Mesenchymal stem cell (in vitro differentiated cells and primary cell): ENCODE measurements at regions not wholly inside any gene's neighbourhood (a gene's known extent, or its start where the extent isn't known, plus 50 kb on each side); places are given as distances from the start of the nearest gene placed in this dataset.
"Not testable (repeated sequence)": the region's sequence is repeated elsewhere in the genome, so short reads cannot be mapped to it uniquely, and the experiment has no call there.

Experiments
- DNase-seq: peaks from one replicate; pipeline ENCODE4 v3.0.0-alpha.2; 2013
- H2AFZ ChIP-seq: one replicate; pipeline ENCODE4 v1.6.1; 2013; ENCODE audit warnings: low read depth, mild to moderate bottlenecking, control low read depth, inconsistent platforms, low read length, moderate library complexity
- H2AK5ac ChIP-seq: 2 replicates; pipeline ENCODE4 v1.6.1; 2013; ENCODE audit warnings: low read length, moderate library complexity, mild to moderate bottlenecking, inconsistent platforms; ENCODE audit not compliant: severe bottlenecking
- H2BK120ac ChIP-seq: one replicate; pipeline ENCODE4 v1.6.1; 2013; ENCODE audit warnings: low read depth, mild to moderate bottlenecking, inconsistent platforms, low read length, moderate library complexity
- H2BK12ac ChIP-seq, 2 experiments: one replicate each; pipeline ENCODE4 v1.6.1; 2013; ENCODE audit warnings: inconsistent platforms in 2 of 2, low read length in 2 of 2, mild to moderate bottlenecking in 2 of 2, moderate library complexity in 2 of 2, control low read depth in 1 of 2
- H2BK15ac ChIP-seq: one replicate; pipeline ENCODE4 v1.6.1; 2013; ENCODE audit warnings: mild to moderate bottlenecking, low read depth, inconsistent platforms; ENCODE audit not compliant: poor library complexity, severe bottlenecking
- H2BK5ac ChIP-seq: 2 replicates; pipeline ENCODE4 v1.6.1; 2013; ENCODE audit warnings: low read depth, mild to moderate bottlenecking, low read length, control low read depth, inconsistent platforms; ENCODE audit not compliant: poor library complexity, severe bottlenecking
- H3K14ac ChIP-seq, 2 experiments: one replicate each; pipeline ENCODE4 v1.6.1; 2013; ENCODE audit warnings: inconsistent platforms in 2 of 2, low read length in 2 of 2, control low read depth in 1 of 2, mild to moderate bottlenecking in 1 of 2, moderate library complexity in 1 of 2
- H3K18ac ChIP-seq, 2 experiments: one replicate each; pipeline ENCODE4 v1.6.1; 2013; ENCODE audit warnings: inconsistent platforms in 2 of 2, low read length in 2 of 2, control low read depth in 1 of 2, low read depth in 1 of 2, mild to moderate bottlenecking in 1 of 2
- H3K23ac ChIP-seq, 2 experiments: one replicate each; pipeline ENCODE4 v1.6.1; 2013; ENCODE audit warnings: inconsistent platforms in 2 of 2, low read length in 2 of 2, mild to moderate bottlenecking in 2 of 2, moderate library complexity in 2 of 2, control low read depth in 1 of 2
- H3K27ac ChIP-seq: 2 replicates; pipeline ENCODE4 v1.5.1; 2013; ENCODE audit warnings: mild to moderate bottlenecking, moderate library complexity, low read length, control low read depth, inconsistent platforms; ENCODE audit not compliant: poor library complexity, severe bottlenecking
- H3K27me3 ChIP-seq, 2 experiments: 2 replicates each; pipeline versions ENCODE4 v1.6.1 to v1.7.0; 2013; ENCODE audit warnings: low read length in 2 of 2, mild to moderate bottlenecking in 2 of 2, moderate library complexity in 2 of 2, control low read depth in 1 of 2, inconsistent platforms in 1 of 2; ENCODE audit not compliant: control insufficient read depth in 1 of 2, insufficient read depth in 1 of 2
- H3K36me3 ChIP-seq, 2 experiments: 2 replicates each; pipeline versions ENCODE4 v1.6.1 to v1.7.0; 2013; ENCODE audit warnings: low read length in 2 of 2, control low read depth in 1 of 2, inconsistent platforms in 1 of 2, low read depth in 1 of 2, mild to moderate bottlenecking in 1 of 2; ENCODE audit not compliant: insufficient read depth in 2 of 2, control insufficient read depth in 1 of 2
- H3K4ac ChIP-seq, 2 experiments: one replicate each; pipeline ENCODE4 v1.6.1; 2013; ENCODE audit warnings: inconsistent platforms in 2 of 2, low read length in 2 of 2, mild to moderate bottlenecking in 2 of 2, moderate library complexity in 2 of 2, control low read depth in 1 of 2, low read depth in 1 of 2
- H3K4me1 ChIP-seq: 2 replicates; pipeline ENCODE4 v1.6.1; 2013; ENCODE audit warnings: low read depth, low read length, control low read depth; ENCODE audit not compliant: control insufficient read depth, insufficient read depth
- H3K4me2 ChIP-seq: 2 replicates; pipeline ENCODE4 v1.6.1; 2013; ENCODE audit warnings: low read length, mild to moderate bottlenecking, inconsistent platforms; ENCODE audit not compliant: poor library complexity, severe bottlenecking
- H3K4me3 ChIP-seq, 2 experiments: 2 replicates each; pipeline versions ENCODE4 v1.5.1 to v1.7.0; 2013; ENCODE audit warnings: low read length in 2 of 2, mild to moderate bottlenecking in 2 of 2, control low read depth in 1 of 2, low read depth in 1 of 2; ENCODE audit not compliant: insufficient read depth in 1 of 2
- H3K79me1 ChIP-seq: replicated peaks from 2 replicates; pipeline ENCODE4 v1.6.1; 2013; ENCODE audit warnings: mild to moderate bottlenecking, control low read depth, low read length, inconsistent platforms; ENCODE audit not compliant: poor library complexity, severe bottlenecking
- H3K9ac ChIP-seq: 2 replicates; pipeline ENCODE4 v1.7.0; 2013; ENCODE audit warnings: mild to moderate bottlenecking, low read length, moderate library complexity
- H3K9me3 ChIP-seq: 2 replicates; pipeline ENCODE4 v1.7.0; 2013; ENCODE audit warnings: mild to moderate bottlenecking, low read length; ENCODE audit not compliant: control insufficient read depth
- H4K8ac ChIP-seq: one replicate; pipeline ENCODE4 v1.6.1; 2013; ENCODE audit warnings: inconsistent platforms, mild to moderate bottlenecking, low read length, moderate library complexity
- H4K91ac ChIP-seq: one replicate; pipeline ENCODE4 v1.6.1; 2013; ENCODE audit warnings: mild to moderate bottlenecking, low read length, inconsistent platforms
- WGBS: methylation state at CpG from one replicate; pipeline ENCODE4 v1.1.7; 2013; ENCODE audit warnings: mixed read lengths; 5-methylcytosine and 5-hydroxymethylcytosine counted together

GRCh38 chr11:70557742-70558485 is 159.6 kb downstream of the CTTN start:
- H2AK5ac ChIP-seq = no peak overlapping the region
- H3K4me2 ChIP-seq = no peak overlapping the region
- H2BK15ac ChIP-seq = no peak overlapping the region
- no peak overlapping the region for H2BK12ac ChIP-seq
- peak overlapping the region; percentile 22 for H3K9ac ChIP-seq
- no peak overlapping the region for H3K14ac ChIP-seq
- DNase-seq = peak; percentile 21
- no peak overlapping the region for H3K23ac ChIP-seq
- WGBS = 87% methylated on average over 25 of the region's 27 CpGs
- no peaks in the 10 kb centered on the region for H3K79me1 ChIP-seq
- H4K91ac ChIP-seq = no peak overlapping the region
- no peak overlapping the region for H4K8ac ChIP-seq
- no peaks in the 10 kb centered on the region for H3K36me3 ChIP-seq
- H3K27me3 ChIP-seq = peaks cover 0 to 2% of the 10 kb centered on the region in 2 experiments
- H2AFZ ChIP-seq = no peak overlapping the region
- H3K9me3 ChIP-seq = no peaks in the 10 kb centered on the region
- peaks cover 4% of the 10 kb centered on the region for H3K4me1 ChIP-seq
- H3K4ac ChIP-seq = no peak overlapping the region
- no peak overlapping the region for H2BK120ac ChIP-seq
- no peak overlapping the region for H2BK5ac ChIP-seq
- no peak overlapping the region for H3K4me3 ChIP-seq
- H3K18ac ChIP-seq = no peak overlapping the region
- H3K27ac ChIP-seq = no peak overlapping the region

DNA sequence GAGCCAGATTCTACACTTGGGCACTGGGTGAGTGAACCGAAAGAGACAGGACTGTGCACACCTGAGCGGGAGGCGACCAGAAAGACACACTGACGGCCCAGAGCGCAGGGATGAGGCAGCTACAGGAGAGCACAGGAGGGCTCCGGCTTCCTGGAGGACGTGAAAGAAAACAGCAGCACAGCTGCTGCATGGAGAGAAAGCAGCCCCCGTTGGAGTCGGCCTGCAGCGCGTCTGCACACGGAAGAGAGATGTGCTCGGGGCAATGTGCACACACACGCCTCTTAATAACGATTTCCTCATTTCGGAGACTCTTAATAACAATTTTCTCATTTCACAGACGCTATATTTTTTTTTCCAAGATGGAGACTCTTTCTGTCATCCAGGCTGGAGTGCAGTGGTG is 160.4 kb downstream of the CTTN start:
- Histone ChIP-seq H3K27ac (no peak overlapping the region), H2BK5ac (no peak overlapping the region), H4K91ac (no peak overlapping the region), H3K4me1 (peaks cover 4% of the 10 kb centered on the region), H2BK120ac (no peak overlapping the region), H3K18ac (no peak overlapping the region), H2BK12ac (no peak overlapping the region), H3K14ac (no peak overlapping the region), H3K79me1 (no peaks in the 10 kb centered on the region), H3K9me3 (no peaks in the 10 kb centered on the region), H3K4me3 (no peak overlapping the region), H2AK5ac (no peak overlapping the region), H3K4me2 (no peak overlapping the region), H3K4ac (no peak overlapping the region), H4K8ac (no peak overlapping the region), H3K23ac (no peak overlapping the region), H3K36me3 (no peaks in the 10 kb centered on the region), H3K27me3 (peaks cover 0 to 2% of the 10 kb centered on the region in 2 experiments), H2AFZ (no peak overlapping the region), H2BK15ac (no peak overlapping the region), H3K9ac (no peak overlapping the region)
- DNase-seq = no peak
- WGBS = 89% methylated on average over 17 of the region's 17 CpGs

GRCh38 chr11:70559516-70559915 is 161.2 kb downstream of the CTTN start:
- no peak overlapping the region for H2AK5ac ChIP-seq
- H3K27me3 ChIP-seq = peaks cover 0 to 2% of the 10 kb centered on the region in 2 experiments
- no peak overlapping the region for H2BK5ac ChIP-seq
- 83% methylated on average over 10 of the region's 10 CpGs for WGBS
- H3K9ac ChIP-seq = no peak overlapping the region
- H3K4me2 ChIP-seq = no peak overlapping the region
- DNase-seq = no peak
- no peaks in the 10 kb centered on the region for H3K36me3 ChIP-seq
- H3K4me1 ChIP-seq = peaks cover 4% of the 10 kb centered on the region
- no peaks in the 10 kb centered on the region for H3K79me1 ChIP-seq
- no peak overlapping the region for H2BK12ac ChIP-seq
- H3K14ac ChIP-seq = no peak overlapping the region
- no peak overlapping the region for H3K4me3 ChIP-seq
- H3K18ac ChIP-seq = no peak overlapping the region
- H4K8ac ChIP-seq = no peak overlapping the region
- H2BK120ac ChIP-seq = no peak overlapping the region
- H2BK15ac ChIP-seq = no peak overlapping the region
- no peak overlapping the region for H3K4ac ChIP-seq
- H2AFZ ChIP-seq = no peak overlapping the region
- no peak overlapping the region for H4K91ac ChIP-seq
- H3K23ac ChIP-seq = no peak overlapping the region
- no peak overlapping the region for H3K27ac ChIP-seq
- H3K9me3 ChIP-seq = no peaks in the 10 kb centered on the region

- not testable (repeated sequence) for H3K27me3 ChIP-seq, H3K14ac ChIP-seq, H3K18ac ChIP-seq, H2BK12ac ChIP-seq, H2BK120ac ChIP-seq, H4K91ac ChIP-seq, H3K9ac ChIP-seq, H3K4me2 ChIP-seq, H3K9me3 ChIP-seq, DNase-seq, H3K4me3 ChIP-seq, H3K79me1 ChIP-seq, H4K8ac ChIP-seq, H3K36me3 ChIP-seq, H3K4ac ChIP-seq, H2AK5ac ChIP-seq, H3K27ac ChIP-seq, H3K23ac ChIP-seq, H3K4me1 ChIP-seq, H2BK15ac ChIP-seq, H2BK5ac ChIP-seq, H2AFZ ChIP-seq
- 91% methylated on average over 11 of the region's 13 CpGs for WGBS
Measured at GRCh38 chr11:70560621-70561020, 162.3 kb downstream of the CTTN start.
